Activated naive CD4-positive, alpha-beta T cell treated with anti-CD3 and anti-CD28 coated beads, Interleukin-2, amount 10 ng/mL, durations not matched to agents 7 days and 5 days (primary cell): ENCODE measurements at regions not wholly inside any gene's neighbourhood (a gene's known extent, or its start where the extent isn't known, plus 50 kb on each side); places are given as distances from the start of the nearest gene placed in this dataset.
A peak's percentile ranks its signal among the peaks of the same experiment; 100 is the strongest.

Experiments used
- CTCF ChIA-PET: fragments of 350-600 bp; sonication (Branson Sonifier 250); formaldehyde crosslinking; loops from one replicate; lab custom pipeline; 2021; ENCODE audit warnings: antibody characterized with exemption; lab: Charles Lee
- DNase-seq: peaks from one replicate; pipeline ENCODE4 v3.0.0-alpha.2; 2020
- H3K27ac Mint-ChIP-seq: one replicate; pipeline ENCODE4 v1.8.0; 2021; ENCODE audit warnings: mild to moderate bottlenecking, moderate library complexity, mixed read lengths
- H3K27me3 Mint-ChIP-seq: one replicate; pipeline ENCODE4 v1.8.0; 2021; ENCODE audit warnings: mild to moderate bottlenecking, mixed read lengths
- H3K36me3 Mint-ChIP-seq: one replicate; pipeline ENCODE4 v1.8.0; 2021; ENCODE audit warnings: mixed read lengths
- H3K4me1 Mint-ChIP-seq: one replicate; pipeline ENCODE4 v1.8.0; 2021; ENCODE audit warnings: mixed read lengths
- H3K4me3 Mint-ChIP-seq: one replicate; pipeline ENCODE4 v1.8.0; 2021; ENCODE audit warnings: mild to moderate bottlenecking, moderate library complexity, mixed read lengths
- H3K9me3 Mint-ChIP-seq: one replicate; pipeline ENCODE4 v1.8.0; 2021; ENCODE audit warnings: mixed read lengths

- Mint-ChIP-seq H3K4me3 (no peak overlapping the region), H3K27ac (no peak overlapping the region)
- CTCF ChIA-PET = no interaction called here
These were observed 203.3 kb downstream of the SEC14L1 start for GRCh38 chr17:77344038-77344437.

GRCh38 chr17:77345260-77345910, 204.6 kb downstream of the SEC14L1 start:
- no peak for DNase-seq

More at GRCh38 chr17:77344038-77344437, 203.3 kb downstream of the SEC14L1 start:
- Mint-ChIP-seq H3K36me3 (peaks cover 11% of the 10 kb centered on the region), H3K9me3 (peaks cover 12% of the 10 kb centered on the region), H3K4me1 (peaks cover 48% of the 10 kb centered on the region), H3K27me3 (no peaks in the 10 kb centered on the region)
- no peak for DNase-seq

GRCh38 chr17:77346765-77347164, 206.0 kb downstream of the SEC14L1 start:
- no peak overlapping the region for H3K27ac Mint-ChIP-seq
- peaks cover 18% of the 10 kb centered on the region for H3K9me3 Mint-ChIP-seq
- peaks cover 10% of the 10 kb centered on the region for H3K36me3 Mint-ChIP-seq
- DNase-seq = no peak
- peaks cover 8% of the 10 kb centered on the region for H3K27me3 Mint-ChIP-seq
- no peak overlapping the region for H3K4me3 Mint-ChIP-seq
- H3K4me1 Mint-ChIP-seq = peaks cover 62% of the 10 kb centered on the region
- CTCF ChIA-PET = no interaction called here

More at GRCh38 chr17:77345260-77345910, 204.6 kb downstream of the SEC14L1 start:
- peaks cover 57% of the 10 kb centered on the region for H3K4me1 Mint-ChIP-seq
- H3K4me3 Mint-ChIP-seq = no peak overlapping the region
- peaks cover 8% of the 10 kb centered on the region for H3K27me3 Mint-ChIP-seq
- H3K36me3 Mint-ChIP-seq = peaks cover 10% of the 10 kb centered on the region
- no peak overlapping the region for H3K27ac Mint-ChIP-seq
- CTCF ChIA-PET = interaction anchor here (1.1 kb wide), 1 partner anchor 149 kb away, joined by 3 read pairs; no protein-coding TSS in a partner anchor
- H3K9me3 Mint-ChIP-seq = peaks cover 18% of the 10 kb centered on the region

- no peak overlapping the region for H3K4me3 Mint-ChIP-seq
- peaks cover 61% of the 10 kb centered on the region for H3K4me1 Mint-ChIP-seq
- H3K36me3 Mint-ChIP-seq = peaks cover 10% of the 10 kb centered on the region
- H3K27ac Mint-ChIP-seq = no peak overlapping the region
- CTCF ChIA-PET = interaction anchor here (0.7 kb wide), 1 partner anchor 347 kb away, joined by 3 read pairs; no protein-coding TSS in a partner anchor
- DNase-seq = no peak
- peaks cover 18% of the 10 kb centered on the region for H3K9me3 Mint-ChIP-seq
- H3K27me3 Mint-ChIP-seq = peaks cover 8% of the 10 kb centered on the region
These were observed 206.8 kb downstream of the SEC14L1 start for GRCh38 chr17:77347544-77347943.

GRCh38 chr17:77349976-77350830, 209.4 kb downstream of the SEC14L1 start:
- CTCF ChIA-PET = interaction anchor here (1.0 kb wide), 1 partner anchor 14 kb away, joined by 3 read pairs; no protein-coding TSS in a partner anchor
- no peaks in the 10 kb centered on the region for H3K36me3 Mint-ChIP-seq
- DNase-seq = no peak

GRCh38 chr17:77352441-77352840, 211.7 kb downstream of the SEC14L1 start:
- Mint-ChIP-seq H3K4me1 (peaks cover 43% of the 10 kb centered on the region), H3K27me3 (peaks cover 35% of the 10 kb centered on the region), H3K27ac (no peak overlapping the region), H3K4me3 (no peak overlapping the region), H3K9me3 (peaks cover 6% of the 10 kb centered on the region), H3K36me3 (no peaks in the 10 kb centered on the region)
- CTCF ChIA-PET = no interaction called here
- no peak for DNase-seq

More at GRCh38 chr17:77349976-77350830, 209.4 kb downstream of the SEC14L1 start:
- no peak overlapping the region for H3K4me3 Mint-ChIP-seq
- peak overlapping the region; percentile 20 for H3K27ac Mint-ChIP-seq
- H3K9me3 Mint-ChIP-seq = peaks cover 9% of the 10 kb centered on the region
- H3K4me1 Mint-ChIP-seq = peaks cover 48% of the 10 kb centered on the region
- H3K27me3 Mint-ChIP-seq = peaks cover 19% of the 10 kb centered on the region

GRCh38 chr17:77352996-77353395, 212.2 kb downstream of the SEC14L1 start:
- Mint-ChIP-seq H3K27me3 (peaks cover 41% of the 10 kb centered on the region), H3K4me1 (peaks cover 46% of the 10 kb centered on the region), H3K36me3 (no peaks in the 10 kb centered on the region), H3K9me3 (peaks cover 6% of the 10 kb centered on the region), H3K27ac (peak overlapping the region; percentile 55), H3K4me3 (no peak overlapping the region)
- CTCF ChIA-PET = no interaction called here
- no peak for DNase-seq

GRCh38 chr17:77353684-77354419, 213.1 kb downstream of the SEC14L1 start:
- no peak overlapping the region for H3K27ac Mint-ChIP-seq
- CTCF ChIA-PET = no interaction called here
- H3K36me3 Mint-ChIP-seq = no peaks in the 10 kb centered on the region
- H3K27me3 Mint-ChIP-seq = peaks cover 46% of the 10 kb centered on the region
- peaks cover 6% of the 10 kb centered on the region for H3K9me3 Mint-ChIP-seq
- no peak overlapping the region for H3K4me3 Mint-ChIP-seq
- H3K4me1 Mint-ChIP-seq = peaks cover 44% of the 10 kb centered on the region
- DNase-seq = no peak

- peaks cover 51% of the 10 kb centered on the region for H3K27me3 Mint-ChIP-seq
- peaks cover 40% of the 10 kb centered on the region for H3K4me1 Mint-ChIP-seq
- H3K27ac Mint-ChIP-seq = no peak overlapping the region
- H3K9me3 Mint-ChIP-seq = peaks cover 5% of the 10 kb centered on the region
- DNase-seq = no peak
- CTCF ChIA-PET = interaction anchor here (0.9 kb wide), 1 partner anchor 16 kb away, joined by 3 read pairs; no protein-coding TSS in a partner anchor
- H3K36me3 Mint-ChIP-seq = no peaks in the 10 kb centered on the region
- H3K4me3 Mint-ChIP-seq = no peak overlapping the region
These were observed 213.6 kb downstream of the SEC14L1 start for GRCh38 chr17:77354420-77354669.

GRCh38 chr17:77354670-77355455, 214.1 kb downstream of the SEC14L1 start:
- H3K27ac Mint-ChIP-seq = no peak overlapping the region
- H3K4me3 Mint-ChIP-seq = no peak overlapping the region
- H3K27me3 Mint-ChIP-seq = peaks cover 50% of the 10 kb centered on the region
- CTCF ChIA-PET = interaction anchor here (0.9 kb wide), 1 partner anchor 16 kb away, joined by 3 read pairs; no protein-coding TSS in a partner anchor
- DNase-seq = no peak
- H3K9me3 Mint-ChIP-seq = no peaks in the 10 kb centered on the region
- H3K36me3 Mint-ChIP-seq = no peaks in the 10 kb centered on the region
- peaks cover 37% of the 10 kb centered on the region for H3K4me1 Mint-ChIP-seq

GRCh38 chr17:77356109-77356689, 215.4 kb downstream of the SEC14L1 start:
- H3K4me1 Mint-ChIP-seq = peaks cover 23% of the 10 kb centered on the region
- no peaks in the 10 kb centered on the region for H3K36me3 Mint-ChIP-seq
- DNase-seq = no peak
- H3K27ac Mint-ChIP-seq = peak overlapping the region; percentile 64
- CTCF ChIA-PET = no interaction called here
- no peaks in the 10 kb centered on the region for H3K9me3 Mint-ChIP-seq
- H3K4me3 Mint-ChIP-seq = no peak overlapping the region
- H3K27me3 Mint-ChIP-seq = peaks cover 45% of the 10 kb centered on the region

GRCh38 chr17:77356690-77357201, 216.0 kb downstream of the SEC14L1 start:
- Mint-ChIP-seq H3K27ac (peak overlapping the region; percentile 78), H3K9me3 (no peaks in the 10 kb centered on the region), H3K4me3 (peak overlapping the region; percentile 3), H3K36me3 (no peaks in the 10 kb centered on the region), H3K27me3 (peaks cover 45% of the 10 kb centered on the region), H3K4me1 (peaks cover 18% of the 10 kb centered on the region)
- no peak for DNase-seq
- CTCF ChIA-PET = interaction anchor here (1.4 kb wide), 1 partner anchor 24 kb away, joined by 5 read pairs; no protein-coding TSS in a partner anchor

- CTCF ChIA-PET = interaction anchor here (0.7 kb wide), 1 partner anchor 27 kb away, joined by 4 read pairs; no protein-coding TSS in a partner anchor
These were observed 218.0 kb downstream of the SEC14L1 start for GRCh38 chr17:77358801-77359200.

More at GRCh38 chr17:77358801-77359200, 218.0 kb downstream of the SEC14L1 start:
- Mint-ChIP-seq H3K36me3 (no peaks in the 10 kb centered on the region), H3K27me3 (peaks cover 56% of the 10 kb centered on the region), H3K27ac (no peak overlapping the region), H3K4me3 (no peak overlapping the region), H3K4me1 (peaks cover 13% of the 10 kb centered on the region), H3K9me3 (no peaks in the 10 kb centered on the region)
- no peak for DNase-seq
